ENCODE measurements at regions not wholly inside any gene's neighbourhood (a gene's known extent, or its start where the extent isn't known, plus 50 kb on each side); places are given as distances from the start of the nearest gene placed in this dataset.

GRCh38 chr11:91104237-91104636, 881.4 kb upstream of the CHORDC1 start:
- TF ChIP-seq CTCF (IDR thresholded peaks at IDR 0.05; ENCODE audit: poor library complexity) (no peak), EZH2phosphoT487 (IDR thresholded peaks at IDR 0.05; ENCODE audit: low read depth, severe bottlenecking, unreplicated experiment) (no peak)

Measured in hepatocyte (in vitro differentiated cells).